ENCODE measurements at regions not wholly inside any gene's neighbourhood (a gene's known extent, or its start where the extent isn't known, plus 50 kb on each side); places are given as distances from the start of the nearest gene placed in this dataset.

DNA sequence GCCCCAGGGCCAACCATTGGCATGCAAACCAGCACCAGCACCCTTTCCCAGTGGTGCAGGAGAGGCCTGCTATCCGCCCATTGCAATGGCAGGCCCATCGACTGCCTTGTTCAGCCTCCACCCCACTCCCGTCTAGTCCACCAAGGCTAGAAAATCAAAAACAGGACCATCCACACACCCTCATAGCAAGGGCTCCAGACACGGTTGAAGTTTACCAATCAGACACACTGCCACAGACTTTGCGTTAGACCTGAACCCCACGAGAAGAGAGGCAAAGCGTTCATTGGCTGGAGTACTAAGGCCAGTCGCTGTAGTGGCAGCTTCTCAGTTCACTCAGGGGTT is 95.3 kb upstream of the TEX51 start:
- DNase-seq (ENCODE audit: low read depth, low spot score): no peak
- H3K9me3 ChIP-seq (ENCODE audit: control insufficient read depth, insufficient read depth, low read length): no peaks in the 10 kb centered on the region

DNA sequence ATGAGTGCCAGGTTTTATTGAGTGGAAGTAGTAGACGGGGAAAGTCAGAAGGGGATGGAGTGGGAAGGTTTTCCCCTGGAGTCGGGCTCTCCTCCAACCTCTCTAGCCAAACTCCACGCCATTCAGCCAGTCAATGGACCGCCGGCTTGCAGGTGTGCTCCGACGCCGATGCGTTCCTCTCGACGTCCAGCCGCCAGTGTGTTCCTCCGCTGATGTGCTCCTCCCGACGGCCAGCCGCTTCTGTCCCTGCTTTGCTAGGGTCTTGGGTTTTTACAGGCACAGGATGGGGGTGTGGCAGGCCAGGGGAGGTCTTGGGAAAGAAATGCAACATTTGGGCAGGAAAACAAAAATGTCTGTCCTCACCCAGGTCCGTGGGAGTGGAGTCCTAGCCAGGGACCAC is 94.3 kb upstream of the TEX51 start:
- Histone ChIP-seq H3K27me3 (ENCODE audit: control insufficient read depth, insufficient read depth, low read length) (no peaks in the 10 kb centered on the region), H3K9me3 (ENCODE audit: control insufficient read depth, insufficient read depth, low read length) (no peaks in the 10 kb centered on the region), H3K4me1 (ENCODE audit: control insufficient read depth, insufficient read depth, low read length) (peaks cover 4% of the 10 kb centered on the region; the same call in 1 of the 2 replicates), H3K27ac (ENCODE audit: low read length) (no peak overlapping the region), H3K36me3 (ENCODE audit: control insufficient read depth, insufficient read depth, low read length) (no peaks in the 10 kb centered on the region), H3K4me3 (ENCODE audit: low read length) (no peak overlapping the region)
- DNase-seq (ENCODE audit: low read depth, low spot score): no peak
- no CpG with 5 or more reads among the region's 17 CpGs for WGBS (ENCODE audit: insufficient coverage, insufficient read length)

More for the DNA sequence above, 95.3 kb upstream of the TEX51 start:
- H3K36me3 ChIP-seq (ENCODE audit: control insufficient read depth, insufficient read depth, low read length): no peaks in the 10 kb centered on the region
- no peaks in the 10 kb centered on the region for H3K4me1 ChIP-seq (ENCODE audit: control insufficient read depth, insufficient read depth, low read length)
- no peak overlapping the region for H3K4me3 ChIP-seq (ENCODE audit: low read length)
- no CpG with 5 or more reads among the region's 8 CpGs for WGBS (ENCODE audit: insufficient coverage, insufficient read length)
- H3K27ac ChIP-seq (ENCODE audit: low read length): no peak overlapping the region
- H3K27me3 ChIP-seq (ENCODE audit: control insufficient read depth, insufficient read depth, low read length): no peaks in the 10 kb centered on the region

- Histone ChIP-seq H3K36me3 (ENCODE audit: control insufficient read depth, insufficient read depth, low read length) (no peaks in the 10 kb centered on the region), H3K27me3 (ENCODE audit: control insufficient read depth, insufficient read depth, low read length) (no peaks in the 10 kb centered on the region), H3K9me3 (ENCODE audit: control insufficient read depth, insufficient read depth, low read length) (no peaks in the 10 kb centered on the region), H3K27ac (ENCODE audit: low read length) (no peak overlapping the region), H3K4me1 (ENCODE audit: control insufficient read depth, insufficient read depth, low read length) (peaks cover 4% of the 10 kb centered on the region; the same call in 1 of the 2 replicates), H3K4me3 (ENCODE audit: low read length) (no peak overlapping the region)
- no peak for DNase-seq (ENCODE audit: low read depth, low spot score)
- no CpG with 5 or more reads among the region's 6 CpGs for WGBS (ENCODE audit: insufficient coverage, insufficient read length)
Measured at GRCh38 chr2:126808929-126809328, 89.8 kb upstream of the TEX51 start.

GRCh38 chr2:126809340-126809739 is 89.3 kb upstream of the TEX51 start:
- Histone ChIP-seq H3K9me3 (ENCODE audit: control insufficient read depth, insufficient read depth, low read length) (no peaks in the 10 kb centered on the region), H3K27me3 (ENCODE audit: control insufficient read depth, insufficient read depth, low read length) (no peaks in the 10 kb centered on the region), H3K27ac (ENCODE audit: low read length) (no peak overlapping the region), H3K36me3 (ENCODE audit: control insufficient read depth, insufficient read depth, low read length) (no peaks in the 10 kb centered on the region), H3K4me3 (ENCODE audit: low read length) (no peak overlapping the region), H3K4me1 (ENCODE audit: control insufficient read depth, insufficient read depth, low read length) (peaks cover 4% of the 10 kb centered on the region; the same call in 1 of the 2 replicates)
- no peak for DNase-seq (ENCODE audit: low read depth, low spot score)
- WGBS (ENCODE audit: insufficient coverage, insufficient read length): no CpG with 5 or more reads among the region's 7 CpGs

GRCh38 chr2:126810001-126810400 is 88.7 kb upstream of the TEX51 start:
- Histone ChIP-seq H3K27me3 (ENCODE audit: control insufficient read depth, insufficient read depth, low read length) (no peaks in the 10 kb centered on the region), H3K9me3 (ENCODE audit: control insufficient read depth, insufficient read depth, low read length) (no peaks in the 10 kb centered on the region), H3K27ac (ENCODE audit: low read length) (no peak overlapping the region), H3K4me3 (ENCODE audit: low read length) (no peak overlapping the region), H3K4me1 (ENCODE audit: control insufficient read depth, insufficient read depth, low read length) (peaks cover 4% of the 10 kb centered on the region; the same call in 1 of the 2 replicates), H3K36me3 (ENCODE audit: control insufficient read depth, insufficient read depth, low read length) (no peaks in the 10 kb centered on the region)
- no CpG with 5 or more reads among the region's 6 CpGs for WGBS (ENCODE audit: insufficient coverage, insufficient read length)
- no peak for DNase-seq (ENCODE audit: low read depth, low spot score)

- H3K36me3 ChIP-seq (ENCODE audit: control insufficient read depth, insufficient read depth, low read length): no peaks in the 10 kb centered on the region
- no peaks in the 10 kb centered on the region for H3K9me3 ChIP-seq (ENCODE audit: control insufficient read depth, insufficient read depth, low read length)
- H3K27me3 ChIP-seq (ENCODE audit: control insufficient read depth, insufficient read depth, low read length): no peaks in the 10 kb centered on the region
- H3K4me1 ChIP-seq (ENCODE audit: control insufficient read depth, insufficient read depth, low read length): peaks cover 4% of the 10 kb centered on the region; the same call in 1 of the 2 replicates
- H3K4me3 ChIP-seq (ENCODE audit: low read length): no peak overlapping the region
- no peak overlapping the region for H3K27ac ChIP-seq (ENCODE audit: low read length)
- WGBS (ENCODE audit: insufficient coverage, insufficient read length): no CpG with 5 or more reads among the region's 6 CpGs
- DNase-seq (ENCODE audit: low read depth, low spot score): no peak
Measured at GRCh38 chr2:126811101-126811500, 87.6 kb upstream of the TEX51 start.

GRCh38 chr2:126817172-126817571 is 81.5 kb upstream of the TEX51 start:
- Histone ChIP-seq H3K36me3 (ENCODE audit: control insufficient read depth, insufficient read depth, low read length) (no peaks in the 10 kb centered on the region), H3K27ac (ENCODE audit: low read length) (no peak overlapping the region), H3K27me3 (ENCODE audit: control insufficient read depth, insufficient read depth, low read length) (no peaks in the 10 kb centered on the region), H3K4me1 (ENCODE audit: control insufficient read depth, insufficient read depth, low read length) (no peaks in the 10 kb centered on the region), H3K9me3 (ENCODE audit: control insufficient read depth, insufficient read depth, low read length) (no peaks in the 10 kb centered on the region), H3K4me3 (ENCODE audit: low read length) (no peak overlapping the region)
- no CpG with 5 or more reads among the region's 3 CpGs for WGBS (ENCODE audit: insufficient coverage, insufficient read length)
- no peak for DNase-seq (ENCODE audit: low read depth, low spot score)

GRCh38 chr2:126822115-126822514 is 76.6 kb upstream of the TEX51 start:
- Histone ChIP-seq H3K4me1 (ENCODE audit: control insufficient read depth, insufficient read depth, low read length) (no peaks in the 10 kb centered on the region), H3K4me3 (ENCODE audit: low read length) (no peak overlapping the region), H3K27ac (ENCODE audit: low read length) (no peak overlapping the region), H3K9me3 (ENCODE audit: control insufficient read depth, insufficient read depth, low read length) (no peaks in the 10 kb centered on the region), H3K36me3 (ENCODE audit: control insufficient read depth, insufficient read depth, low read length) (no peaks in the 10 kb centered on the region), H3K27me3 (ENCODE audit: control insufficient read depth, insufficient read depth, low read length) (no peaks in the 10 kb centered on the region)
- WGBS (ENCODE audit: insufficient coverage, insufficient read length): no CpG with 5 or more reads among the region's 8 CpGs
- no peak for DNase-seq (ENCODE audit: low read depth, low spot score)

- H3K4me1 ChIP-seq (ENCODE audit: control insufficient read depth, insufficient read depth, low read length): peaks cover 2% of the 10 kb centered on the region; the same call in 1 of the 2 replicates
- no peak overlapping the region for H3K27ac ChIP-seq (ENCODE audit: low read length)
- H3K9me3 ChIP-seq (ENCODE audit: control insufficient read depth, insufficient read depth, low read length): no peaks in the 10 kb centered on the region
- H3K27me3 ChIP-seq (ENCODE audit: control insufficient read depth, insufficient read depth, low read length): no peaks in the 10 kb centered on the region
- WGBS (ENCODE audit: insufficient coverage, insufficient read length): no CpG with 5 or more reads among the region's 5 CpGs
- no peak for DNase-seq (ENCODE audit: low read depth, low spot score)
- no peaks in the 10 kb centered on the region for H3K36me3 ChIP-seq (ENCODE audit: control insufficient read depth, insufficient read depth, low read length)
- no peak overlapping the region for H3K4me3 ChIP-seq (ENCODE audit: low read length)
Measured at GRCh38 chr2:126822921-126823320, 75.8 kb upstream of the TEX51 start.

DNA sequence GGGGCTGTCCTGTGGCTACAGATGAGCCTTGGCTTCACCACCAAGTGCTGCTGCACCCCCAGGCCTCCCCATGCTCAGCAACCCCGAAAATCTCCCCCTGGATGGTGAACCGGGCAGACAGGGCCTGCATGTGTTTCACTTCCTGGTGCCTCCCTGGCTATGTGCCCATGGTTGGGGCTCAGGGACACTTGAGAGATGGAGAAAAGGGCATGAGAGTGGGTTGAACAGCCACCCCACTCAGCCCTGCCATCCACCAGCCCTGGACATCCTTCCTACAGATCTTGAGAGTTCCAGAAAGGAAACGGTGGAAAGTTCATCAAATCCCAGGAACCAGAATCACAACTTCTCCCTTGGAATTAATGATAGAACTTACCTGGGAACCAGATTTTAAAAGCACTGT is 74.7 kb upstream of the TEX51 start:
- Histone ChIP-seq H3K4me3 (ENCODE audit: low read length) (no peak overlapping the region), H3K36me3 (ENCODE audit: control insufficient read depth, insufficient read depth, low read length) (no peaks in the 10 kb centered on the region), H3K4me1 (ENCODE audit: control insufficient read depth, insufficient read depth, low read length) (peaks cover 2% of the 10 kb centered on the region; the same call in 1 of the 2 replicates), H3K9me3 (ENCODE audit: control insufficient read depth, insufficient read depth, low read length) (no peaks in the 10 kb centered on the region), H3K27me3 (ENCODE audit: control insufficient read depth, insufficient read depth, low read length) (no peaks in the 10 kb centered on the region), H3K27ac (ENCODE audit: low read length) (no peak overlapping the region)
- WGBS (ENCODE audit: insufficient coverage, insufficient read length): no CpG with 5 or more reads among the region's 3 CpGs
- DNase-seq (ENCODE audit: low read depth, low spot score): no peak

GRCh38 chr2:126824663-126825062 is 74.0 kb upstream of the TEX51 start:
- H3K27ac ChIP-seq (ENCODE audit: low read length): no peak overlapping the region
- H3K4me3 ChIP-seq (ENCODE audit: low read length): no peak overlapping the region
- no peaks in the 10 kb centered on the region for H3K36me3 ChIP-seq (ENCODE audit: control insufficient read depth, insufficient read depth, low read length)
- DNase-seq (ENCODE audit: low read depth, low spot score): no peak
- peaks cover 2% of the 10 kb centered on the region; the same call in 1 of the 2 replicates for H3K4me1 ChIP-seq (ENCODE audit: control insufficient read depth, insufficient read depth, low read length)
- WGBS (ENCODE audit: insufficient coverage, insufficient read length): no CpG with 5 or more reads among the region's 6 CpGs
- no peaks in the 10 kb centered on the region for H3K27me3 ChIP-seq (ENCODE audit: control insufficient read depth, insufficient read depth, low read length)
- H3K9me3 ChIP-seq (ENCODE audit: control insufficient read depth, insufficient read depth, low read length): no peaks in the 10 kb centered on the region

Data from iPS DF 6.9 (cell line).